COLO668 (cell line): ENCODE measurements at regions not wholly inside any gene's neighbourhood (a gene's known extent, or its start where the extent isn't known, plus 50 kb on each side); places are given as distances from the start of the nearest gene placed in this dataset.

Experiments
- DNase-seq: peaks from one replicate; lab custom pipeline; 2025; ENCODE audit not compliant: unreplicated experiment; lab: John Stamatoyannopoulos, UW

GRCh38 chr6:167540796-167541195 is 215.9 kb downstream of the TTLL2 start:
- no peak for DNase-seq

GRCh38 chr6:167541544-167541943 is 216.7 kb downstream of the TTLL2 start:
- no peak for DNase-seq

GRCh38 chr6:167543602-167544497 is 219.0 kb downstream of the TTLL2 start:
- no peak for DNase-seq

- peak; percentile 67 for DNase-seq
Observed at GRCh38 chr6:167546611-167547327, 221.9 kb downstream of the TTLL2 start.

- DNase-seq: no peak
Observed at GRCh38 chr6:167547328-167547692, 222.4 kb downstream of the TTLL2 start.

GRCh38 chr6:167547751-167548150 is 222.9 kb downstream of the TTLL2 start:
- peak; percentile 5 for DNase-seq

GRCh38 chr6:167548451-167548850 is 223.6 kb downstream of the TTLL2 start:
- no peak for DNase-seq

GRCh38 chr6:167549213-167549612 is 224.3 kb downstream of the TTLL2 start:
- DNase-seq: no peak

- DNase-seq: no peak
Observed at GRCh38 chr6:167550941-167551627, 226.2 kb downstream of the TTLL2 start.

- no peak for DNase-seq
Observed at GRCh38 chr6:167551628-167552257, 226.9 kb downstream of the TTLL2 start.

GRCh38 chr6:167552258-167552630 is 227.4 kb downstream of the TTLL2 start:
- no peak for DNase-seq

GRCh38 chr6:167552961-167553735 is 228.3 kb downstream of the TTLL2 start:
- no peak for DNase-seq

- no peak for DNase-seq
Observed at GRCh38 chr6:167553736-167554119, 228.8 kb downstream of the TTLL2 start.

- no peak for DNase-seq
Observed at GRCh38 chr6:167554854-167555253, 230.0 kb downstream of the TTLL2 start.

- no peak for DNase-seq
Observed at GRCh38 chr6:167555836-167556235, 230.9 kb downstream of the TTLL2 start.

- DNase-seq: no peak
Observed at GRCh38 chr6:167557675-167558074, 232.8 kb downstream of the TTLL2 start.

- no peak for DNase-seq
Observed at GRCh38 chr6:167558246-167559177, 233.6 kb downstream of the TTLL2 start.

GRCh38 chr6:167559675-167560479 is 235.0 kb downstream of the TTLL2 start:
- peak; percentile 48 for DNase-seq
